CD14-positive monocyte (primary cell): ENCODE measurements at regions not wholly inside any gene's neighbourhood (a gene's known extent, or its start where the extent isn't known, plus 50 kb on each side); places are given as distances from the start of the nearest gene placed in this dataset.

ENCODE experiments used
- DNase-seq, 3 donors: peaks; one replicate each; pipeline ENCODE4 v3.0.0-alpha.2; 2011 to 2022
- H2AFZ ChIP-seq: 2 replicates; pipeline ENCODE4 v1.6.0; 2012; ENCODE audit warnings: mild to moderate bottlenecking, low read depth, low read length, inconsistent platforms; ENCODE audit not compliant: insufficient read depth, poor library complexity, severe bottlenecking
- H3K27ac ChIP-seq, 2 donors: 1 replicate in 1 of 2; 2 replicates in 1 of 2; pipeline ENCODE4 v1.5.1; 2012 to 2013; ENCODE audit warnings: low read length in 2 of 2, control low read depth in 1 of 2, inconsistent platforms in 1 of 2, low read depth in 1 of 2, mild to moderate bottlenecking in 1 of 2
- H3K27me3 ChIP-seq, 2 donors: one replicate each; pipeline versions ENCODE4 v1.6.0 to v1.6.1; 2011 to 2013; ENCODE audit warnings: low read length in 2 of 2; ENCODE audit not compliant: control insufficient read depth in 2 of 2, insufficient read depth in 2 of 2
- H3K36me3 ChIP-seq, 2 donors: replicated peaks in 1 of 2; 1 replicate in 1 of 2; 2 replicates in 1 of 2; pipeline versions ENCODE4 v1.5.1 to v1.6.1; 2012 to 2013; ENCODE audit warnings: low read length in 2 of 2, control low read depth in 1 of 2, inconsistent platforms in 1 of 2, mild to moderate bottlenecking in 1 of 2; ENCODE audit not compliant: insufficient read depth in 2 of 2, control insufficient read depth in 1 of 2
- H3K4me1 ChIP-seq, 2 donors: 1 replicate in 1 of 2; 2 replicates in 1 of 2; pipeline versions ENCODE4 v1.5.1 to v1.6.1; 2012 to 2013; ENCODE audit warnings: low read length in 2 of 2, control low read depth in 1 of 2, inconsistent platforms in 1 of 2, mild to moderate bottlenecking in 1 of 2, moderate library complexity in 1 of 2; ENCODE audit not compliant: insufficient read depth in 2 of 2, control insufficient read depth in 1 of 2
- H3K4me2 ChIP-seq: replicated peaks from 2 replicates; pipeline ENCODE3; 2012; ENCODE audit warnings: low read length, moderate library complexity, mild to moderate bottlenecking; ENCODE audit not compliant: poor library complexity, severe bottlenecking; ENCODE audit errors: extremely low read depth
- H3K4me3 ChIP-seq, 3 experiments: fragments of 200-600 bp in 1 of 3; sonication (generic) in 1 of 3; replicated peaks in 1 of 3; 1 replicate in 2 of 3; 2 replicates in 1 of 3; pipeline ENCODE4 v1.5.1; 2011 to 2013; ENCODE audit warnings: low read length in 3 of 3, mild to moderate bottlenecking in 3 of 3, control low read depth in 2 of 3, low read depth in 2 of 3, inconsistent platforms in 1 of 3, moderate library complexity in 1 of 3
- H3K79me2 ChIP-seq: 2 replicates; pipeline ENCODE4 v1.6.0; 2012; ENCODE audit warnings: mild to moderate bottlenecking, control low read depth, inconsistent platforms, low read length, moderate library complexity; ENCODE audit not compliant: insufficient read depth
- H3K9ac ChIP-seq: 2 replicates; pipeline ENCODE4 v1.6.0; 2017; ENCODE audit warnings: low read length, mild to moderate bottlenecking; ENCODE audit not compliant: insufficient read depth, poor library complexity, severe bottlenecking
- H3K9me3 ChIP-seq, 2 donors: replicated peaks in 1 of 2; 1 replicate in 1 of 2; 2 replicates in 1 of 2; pipeline versions ENCODE4 v1.5.1 to v1.6.1; 2012 to 2013; ENCODE audit warnings: low read length in 2 of 2, control low read depth in 1 of 2; ENCODE audit not compliant: control insufficient read depth in 1 of 2, insufficient read depth in 1 of 2
- H4K20me1 ChIP-seq: 2 replicates; pipeline ENCODE4 v1.6.0; 2012; ENCODE audit warnings: mild to moderate bottlenecking, low read length, control low read depth, moderate library complexity; ENCODE audit not compliant: insufficient read depth
- H3K27ac Mint-ChIP-seq, 7 donors: one replicate each; pipeline ENCODE4 v1.8.0; 2020; ENCODE audit warnings: mild to moderate bottlenecking in 7 of 7, mixed read lengths in 7 of 7, moderate library complexity in 6 of 7, inconsistent platforms in 2 of 7
- H3K27me3 Mint-ChIP-seq, 3 donors: one replicate each; pipeline ENCODE4 v1.8.0; 2021 to 2022; ENCODE audit warnings: low read depth in 3 of 3, mild to moderate bottlenecking in 3 of 3, mixed read lengths in 3 of 3, moderate library complexity in 3 of 3, inconsistent platforms in 1 of 3
- H3K36me3 Mint-ChIP-seq, 2 donors: one replicate each; pipeline ENCODE4 v1.8.0; 2020; ENCODE audit warnings: mixed read lengths in 2 of 2, inconsistent platforms in 1 of 2, mild to moderate bottlenecking in 1 of 2
- H3K4me1 Mint-ChIP-seq: one replicate; pipeline ENCODE4 v1.8.0; 2020; ENCODE audit warnings: mild to moderate bottlenecking, mixed read lengths
- H3K4me3 Mint-ChIP-seq, 2 donors: one replicate each; pipeline ENCODE4 v1.8.0; 2020; ENCODE audit warnings: mild to moderate bottlenecking in 2 of 2, mixed read lengths in 2 of 2, moderate library complexity in 1 of 2
- H3K9me3 Mint-ChIP-seq, 7 donors: one replicate each; pipeline ENCODE4 v1.8.0; 2020 to 2022; ENCODE audit warnings: mixed read lengths in 7 of 7, mild to moderate bottlenecking in 6 of 7, moderate library complexity in 6 of 7, inconsistent platforms in 2 of 7
- WGBS: methylation state at CpG from one replicate; pipeline ENCODE4 v1.1.5; 2013; ENCODE audit warnings: missing lambda C conversion rate; ENCODE audit not compliant: insufficient coverage; 5-methylcytosine and 5-hydroxymethylcytosine counted together
- intact Hi-C, 2 donors: fragments of 100-400 bp; cut with micrococcal nuclease; formaldehyde crosslinking; loops; one replicate each; pipeline versions ENCODE4 v1.15.0 to v1.15.1; 2023
- TF ChIP-seq, protein P1 (sequence below): fragments of 200-600 bp; IDR thresholded peaks from one replicate; pipeline ENCODE4 v1.8.0; 2022; ENCODE audit warnings: antibody characterized with exemption, mild to moderate bottlenecking

DNA sequence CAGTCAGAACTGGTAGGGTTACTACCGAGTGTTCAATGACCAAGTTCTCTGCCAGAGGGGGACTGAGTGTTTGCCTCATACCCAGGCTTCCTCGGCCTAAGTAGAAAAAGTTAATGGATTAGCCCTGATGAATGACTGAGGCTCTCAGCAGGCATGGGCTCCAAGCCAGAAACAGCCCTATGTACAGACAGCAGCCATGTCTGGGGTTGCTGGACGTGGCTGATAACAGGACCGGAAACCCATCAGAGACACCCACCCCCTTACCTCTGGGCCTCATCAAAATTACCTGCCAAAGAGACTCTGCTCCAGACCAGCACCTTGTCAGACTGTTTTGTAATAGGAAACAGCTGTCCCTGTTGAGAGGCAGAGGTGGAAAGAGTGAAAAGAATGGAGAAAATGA, 351.4 kb downstream of the ETS1 start:
- TF ChIP-seq, protein P1, sequence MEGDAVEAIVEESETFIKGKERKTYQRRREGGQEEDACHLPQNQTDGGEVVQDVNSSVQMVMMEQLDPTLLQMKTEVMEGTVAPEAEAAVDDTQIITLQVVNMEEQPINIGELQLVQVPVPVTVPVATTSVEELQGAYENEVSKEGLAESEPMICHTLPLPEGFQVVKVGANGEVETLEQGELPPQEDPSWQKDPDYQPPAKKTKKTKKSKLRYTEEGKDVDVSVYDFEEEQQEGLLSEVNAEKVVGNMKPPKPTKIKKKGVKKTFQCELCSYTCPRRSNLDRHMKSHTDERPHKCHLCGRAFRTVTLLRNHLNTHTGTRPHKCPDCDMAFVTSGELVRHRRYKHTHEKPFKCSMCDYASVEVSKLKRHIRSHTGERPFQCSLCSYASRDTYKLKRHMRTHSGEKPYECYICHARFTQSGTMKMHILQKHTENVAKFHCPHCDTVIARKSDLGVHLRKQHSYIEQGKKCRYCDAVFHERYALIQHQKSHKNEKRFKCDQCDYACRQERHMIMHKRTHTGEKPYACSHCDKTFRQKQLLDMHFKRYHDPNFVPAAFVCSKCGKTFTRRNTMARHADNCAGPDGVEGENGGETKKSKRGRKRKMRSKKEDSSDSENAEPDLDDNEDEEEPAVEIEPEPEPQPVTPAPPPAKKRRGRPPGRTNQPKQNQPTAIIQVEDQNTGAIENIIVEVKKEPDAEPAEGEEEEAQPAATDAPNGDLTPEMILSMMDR, result no peak
- intact Hi-C loops, result no loop called here
- H3K4me1 Mint-ChIP-seq, result peaks cover 20% of the 10 kb centered on the region
- no peak overlapping the region for H3K27ac Mint-ChIP-seq
- H3K36me3 Mint-ChIP-seq, result no peaks in the 10 kb centered on the region
- WGBS, result 21% methylated on average over 2 of the region's 4 CpGs
- peaks cover 0 to 2% (median 0%) of the 10 kb centered on the region in 3 donors for H3K27me3 Mint-ChIP-seq
- H3K27me3 ChIP-seq, result no peaks in the 10 kb centered on the region
- no peak overlapping the region for H3K9ac ChIP-seq
- no peak overlapping the region for H3K4me2 ChIP-seq
- peak overlapping the region; percentile 2 for H2AFZ ChIP-seq
- no peaks in the 10 kb centered on the region for H3K36me3 ChIP-seq
- no peak overlapping the region for H3K4me3 Mint-ChIP-seq
- no peaks in the 10 kb centered on the region for H3K79me2 ChIP-seq
- no peaks in the 10 kb centered on the region for H3K9me3 ChIP-seq
- no peak for DNase-seq
- H3K4me3 ChIP-seq, result no peak overlapping the region
- no peak overlapping the region for H3K27ac ChIP-seq
- H3K4me1 ChIP-seq, result peaks cover 13 to 17% of the 10 kb centered on the region in 2 donors
- H4K20me1 ChIP-seq, result no peaks in the 10 kb centered on the region
- H3K9me3 Mint-ChIP-seq, result peaks cover 0 to 2% (median 0%) of the 10 kb centered on the region in 7 donors

GRCh38 chr11:128235426-128235825, 351.9 kb downstream of the ETS1 start:
- H3K4me1 ChIP-seq, result peaks cover 13 to 17% of the 10 kb centered on the region in 2 donors
- no peaks in the 10 kb centered on the region for H3K36me3 ChIP-seq
- no peaks in the 10 kb centered on the region for H3K9me3 ChIP-seq
- H3K36me3 Mint-ChIP-seq, result no peaks in the 10 kb centered on the region
- WGBS, result 80% methylated on average over 1 of the region's 3 CpGs
- TF ChIP-seq, protein P1, result no peak
- no peak overlapping the region for H2AFZ ChIP-seq
- H3K4me1 Mint-ChIP-seq, result peaks cover 20% of the 10 kb centered on the region
- H3K4me2 ChIP-seq, result no peak overlapping the region
- H3K9me3 Mint-ChIP-seq, result peaks cover 0 to 2% (median 0%) of the 10 kb centered on the region in 7 donors
- H3K9ac ChIP-seq, result no peak overlapping the region
- no peak for DNase-seq
- H4K20me1 ChIP-seq, result no peaks in the 10 kb centered on the region
- intact Hi-C loops, result no loop called here
- no peak overlapping the region for H3K4me3 Mint-ChIP-seq
- no peaks in the 10 kb centered on the region for H3K27me3 ChIP-seq
- H3K27ac Mint-ChIP-seq, result no peak overlapping the region
- no peak overlapping the region for H3K4me3 ChIP-seq
- H3K27me3 Mint-ChIP-seq, result peaks cover 0 to 2% (median 0%) of the 10 kb centered on the region in 3 donors
- H3K79me2 ChIP-seq, result no peaks in the 10 kb centered on the region
- H3K27ac ChIP-seq, result no peak overlapping the region
